Upper lobe of right lung (tissue), 1 donor: ENCODE measurements at regions not wholly inside any gene's neighbourhood (a gene's known extent, or its start where the extent isn't known, plus 50 kb on each side); places are given as distances from the start of the nearest gene placed in this dataset.

Experiments used
- ATAC-seq: fragments of 200-7000 bp; cut with Tn5 transposase; one replicate; pipeline ENCODE4 v1.9.1; 2020; ENCODE audit warnings: mild to moderate bottlenecking, moderate library complexity
- DNase-seq: peaks from one replicate; pipeline ENCODE4 v3.0.0-alpha.2; 2020
- H3K27ac ChIP-seq: fragments of 200-600 bp; one replicate; pipeline ENCODE4 v1.8.0; 2022
- H3K27me3 ChIP-seq: fragments of 200-600 bp; one replicate; pipeline ENCODE4 v1.8.0; 2022; ENCODE audit warnings: mild to moderate bottlenecking
- H3K36me3 ChIP-seq: fragments of 200-600 bp; one replicate; pipeline ENCODE4 v1.8.0; 2022
- H3K4me1 ChIP-seq: fragments of 200-600 bp; one replicate; pipeline ENCODE4 v1.8.0; 2022
- H3K4me3 ChIP-seq: fragments of 200-600 bp; one replicate; pipeline ENCODE4 v1.8.0; 2022; ENCODE audit warnings: mild to moderate bottlenecking
- H3K9me3 ChIP-seq: fragments of 200-600 bp; one replicate; pipeline ENCODE4 v1.8.0; 2022
- CTCF ChIP-seq: fragments of 200-600 bp; IDR thresholded peaks from one replicate; pipeline ENCODE4 v1.8.0; 2022; ENCODE audit warnings: antibody characterized with exemption
- intact Hi-C: fragments of 100-400 bp; cut with DNase I; formaldehyde crosslinking; loops from one replicate; pipeline ENCODE4 v1.11.0; 2022
- donor health status: DM: no; HTN: yes; CAD: no; lungs with severe emphysema.

- Histone ChIP-seq H3K27ac (peak overlapping the region; percentile 58), H3K4me1 (peaks cover 4% of the 10 kb centered on the region), H3K36me3 (no peaks in the 10 kb centered on the region), H3K9me3 (no peaks in the 10 kb centered on the region), H3K4me3 (no peak overlapping the region), H3K27me3 (no peaks in the 10 kb centered on the region)
- ATAC-seq = peak; percentile 13
- DNase-seq = peak; percentile 63
- intact Hi-C loops = no loop called here
- TF ChIP-seq CTCF = no peak
Measured at GRCh38 chr2:42854207-42854818, 61.9 kb upstream of the HAAO start.

- no peak for ATAC-seq
- TF ChIP-seq CTCF = no peak
- H3K27ac ChIP-seq = peak overlapping the region; percentile 58
- no peaks in the 10 kb centered on the region for H3K27me3 ChIP-seq
- no peaks in the 10 kb centered on the region for H3K36me3 ChIP-seq
- H3K9me3 ChIP-seq = no peaks in the 10 kb centered on the region
- peak; percentile 20 for DNase-seq
- peaks cover 4% of the 10 kb centered on the region for H3K4me1 ChIP-seq
- intact Hi-C loops = no loop called here
- H3K4me3 ChIP-seq = no peak overlapping the region
Measured at GRCh38 chr2:42853549-42854206, 61.3 kb upstream of the HAAO start.

- Histone ChIP-seq H3K4me3 (no peak overlapping the region), H3K4me1 (peaks cover 4% of the 10 kb centered on the region), H3K27ac (no peak overlapping the region), H3K9me3 (no peaks in the 10 kb centered on the region), H3K27me3 (no peaks in the 10 kb centered on the region), H3K36me3 (no peaks in the 10 kb centered on the region)
- peak; percentile 15 for DNase-seq
- no peak for ATAC-seq
- no peak for TF ChIP-seq CTCF
- intact Hi-C loops = no loop called here
Measured at GRCh38 chr2:42852798-42853197, 60.4 kb upstream of the HAAO start.

- no peak for TF ChIP-seq CTCF
- intact Hi-C loops = no loop called here
- peaks cover 4% of the 10 kb centered on the region for H3K4me1 ChIP-seq
Measured at GRCh38 chr2:42851740-42852250, 59.4 kb upstream of the HAAO start.

GRCh38 chr2:42851186-42851585, 58.8 kb upstream of the HAAO start:
- Histone ChIP-seq H3K4me3 (no peak overlapping the region), H3K27me3 (no peaks in the 10 kb centered on the region), H3K4me1 (peaks cover 4% of the 10 kb centered on the region), H3K27ac (no peak overlapping the region), H3K9me3 (no peaks in the 10 kb centered on the region), H3K36me3 (no peaks in the 10 kb centered on the region)
- ATAC-seq (no peak), DNase-seq (peak; percentile 21)
- TF ChIP-seq CTCF = no peak
- intact Hi-C loops = no loop called here

More at GRCh38 chr2:42851740-42852250, 59.4 kb upstream of the HAAO start:
- no peaks in the 10 kb centered on the region for H3K9me3 ChIP-seq
- H3K27ac ChIP-seq = no peak overlapping the region
- no peaks in the 10 kb centered on the region for H3K27me3 ChIP-seq
- no peak overlapping the region for H3K4me3 ChIP-seq
- no peaks in the 10 kb centered on the region for H3K36me3 ChIP-seq
- DNase-seq (peak; percentile 41), ATAC-seq (no peak)
